NCI-H446 (cell line): ENCODE measurements at regions not wholly inside any gene's neighbourhood (a gene's known extent, or its start where the extent isn't known, plus 50 kb on each side); places are given as distances from the start of the nearest gene placed in this dataset.
"Not testable (repeated sequence)": the region's sequence is repeated elsewhere in the genome, so short reads cannot be mapped to it uniquely, and the experiment has no call there.

Source experiments
- DNase-seq, 2 experiments: peaks; one replicate each; lab custom pipeline; 2025; lab: John Stamatoyannopoulos, UW

GRCh38 chr4:187333151-187333550 lies 609.5 kb upstream of the FAT1 start:
- DNase-seq: no peak

GRCh38 chr4:187335339-187335738 lies 611.7 kb upstream of the FAT1 start:
- no peak for DNase-seq

- DNase-seq: no peak
Observed at GRCh38 chr4:187354740-187355139, 631.1 kb upstream of the FAT1 start.

- no peak for DNase-seq
Observed at GRCh38 chr4:187357045-187357643, 633.5 kb upstream of the FAT1 start.

- no peak for DNase-seq
Observed at GRCh38 chr4:187357821-187358220, 634.2 kb upstream of the FAT1 start.

GRCh38 chr4:187362937-187363857 lies 632.4 kb upstream of the ZFP42 start:
- DNase-seq: no peak

GRCh38 chr4:187364401-187364800 lies 631.2 kb upstream of the ZFP42 start:
- DNase-seq: no peak

GRCh38 chr4:187364851-187365250 lies 630.7 kb upstream of the ZFP42 start:
- no peak for DNase-seq

- no peak for DNase-seq
Observed at GRCh38 chr4:187366530-187366929, 629.0 kb upstream of the ZFP42 start.

GRCh38 chr4:187370918-187371317 lies 624.7 kb upstream of the ZFP42 start:
- no peak for DNase-seq

GRCh38 chr4:187378441-187378840 lies 617.1 kb upstream of the ZFP42 start:
- no peak for DNase-seq

GRCh38 chr4:187380181-187380581 lies 615.4 kb upstream of the ZFP42 start:
- DNase-seq: no peak

- DNase-seq: no peak
Observed at GRCh38 chr4:187383181-187383580, 612.4 kb upstream of the ZFP42 start.

- no peak for DNase-seq
Observed at GRCh38 chr4:187387739-187388138, 607.8 kb upstream of the ZFP42 start.

- DNase-seq: no peak
Observed at GRCh38 chr4:187389420-187389819, 606.2 kb upstream of the ZFP42 start.

- no peak for DNase-seq
Observed at GRCh38 chr4:187390646-187391045, 604.9 kb upstream of the ZFP42 start.

GRCh38 chr4:187393531-187394344 lies 601.8 kb upstream of the ZFP42 start:
- DNase-seq: no peak

GRCh38 chr4:187396106-187396505 lies 599.5 kb upstream of the ZFP42 start:
- DNase-seq: no peak

GRCh38 chr4:187408447-187408846 lies 587.1 kb upstream of the ZFP42 start:
- DNase-seq: not testable (repeated sequence)

- DNase-seq: no peak
Observed at GRCh38 chr4:187413564-187414358, 581.8 kb upstream of the ZFP42 start.

- no peak for DNase-seq
Observed at GRCh38 chr4:187414716-187415115, 580.9 kb upstream of the ZFP42 start.

- no peak for DNase-seq
Observed at GRCh38 chr4:187415231-187415630, 580.3 kb upstream of the ZFP42 start.
